Glutamatergic neuron (in vitro differentiated cells): ENCODE measurements at regions not wholly inside any gene's neighbourhood (a gene's known extent, or its start where the extent isn't known, plus 50 kb on each side); places are given as distances from the start of the nearest gene placed in this dataset.

ENCODE experiments used
- DNase-seq: peaks from one replicate; pipeline ENCODE4 v3.0.0; 2022
- H3K27ac Mint-ChIP-seq: one replicate; pipeline ENCODE4 v1.8.0; 2020; ENCODE audit warnings: mild to moderate bottlenecking, mixed read lengths, inconsistent platforms; ENCODE audit not compliant: unreplicated experiment
- H3K27me3 Mint-ChIP-seq: one replicate; pipeline ENCODE4 v1.8.0; 2020; ENCODE audit warnings: mild to moderate bottlenecking, moderate library complexity, mixed read lengths, inconsistent platforms; ENCODE audit not compliant: unreplicated experiment
- H3K36me3 Mint-ChIP-seq: one replicate; pipeline ENCODE4 v1.8.0; 2020; ENCODE audit warnings: mild to moderate bottlenecking, mixed read lengths, inconsistent platforms; ENCODE audit not compliant: unreplicated experiment
- H3K4me1 Mint-ChIP-seq: one replicate; pipeline ENCODE4 v1.8.0; 2020; ENCODE audit warnings: mild to moderate bottlenecking, low read depth, mixed read lengths, inconsistent platforms; ENCODE audit not compliant: unreplicated experiment
- H3K4me3 Mint-ChIP-seq: one replicate; pipeline ENCODE4 v1.8.0; 2020; ENCODE audit warnings: mild to moderate bottlenecking, mixed read lengths, inconsistent platforms; ENCODE audit not compliant: unreplicated experiment
- H3K9me3 Mint-ChIP-seq: one replicate; pipeline ENCODE4 v1.8.0; 2020; ENCODE audit warnings: mild to moderate bottlenecking, moderate library complexity, mixed read lengths, inconsistent platforms; ENCODE audit not compliant: unreplicated experiment
- TF ChIP-seq, protein P1 (sequence below): fragments of 200-600 bp; sonication (generic); IDR thresholded peaks from one replicate; pipeline ENCODE4 v1.5.0; 2021; ENCODE audit not compliant: partially characterized antibody, unreplicated experiment

DNA sequence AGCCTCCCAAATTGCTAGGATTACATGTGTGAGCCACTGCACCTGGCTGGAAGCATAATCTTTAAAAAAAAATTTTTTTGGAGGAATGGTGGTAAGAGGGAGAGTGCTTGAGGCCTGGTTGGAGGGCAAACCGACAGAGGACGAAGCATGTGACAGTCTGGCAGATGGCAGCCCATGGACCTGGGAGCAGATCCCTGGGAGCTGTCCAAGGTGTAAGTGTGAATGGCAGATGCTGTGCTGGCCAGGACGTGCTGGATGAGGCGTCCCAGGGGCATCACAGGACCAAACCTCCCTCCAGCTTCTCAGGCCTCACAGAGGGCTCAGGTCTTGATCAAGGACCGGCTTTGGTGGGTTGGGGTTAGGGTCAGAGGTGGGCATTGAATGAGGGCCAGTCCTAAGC is 128.4 kb upstream of the NCOR2 start:
- no peaks in the 10 kb centered on the region for H3K36me3 Mint-ChIP-seq
- TF ChIP-seq, protein P1, sequence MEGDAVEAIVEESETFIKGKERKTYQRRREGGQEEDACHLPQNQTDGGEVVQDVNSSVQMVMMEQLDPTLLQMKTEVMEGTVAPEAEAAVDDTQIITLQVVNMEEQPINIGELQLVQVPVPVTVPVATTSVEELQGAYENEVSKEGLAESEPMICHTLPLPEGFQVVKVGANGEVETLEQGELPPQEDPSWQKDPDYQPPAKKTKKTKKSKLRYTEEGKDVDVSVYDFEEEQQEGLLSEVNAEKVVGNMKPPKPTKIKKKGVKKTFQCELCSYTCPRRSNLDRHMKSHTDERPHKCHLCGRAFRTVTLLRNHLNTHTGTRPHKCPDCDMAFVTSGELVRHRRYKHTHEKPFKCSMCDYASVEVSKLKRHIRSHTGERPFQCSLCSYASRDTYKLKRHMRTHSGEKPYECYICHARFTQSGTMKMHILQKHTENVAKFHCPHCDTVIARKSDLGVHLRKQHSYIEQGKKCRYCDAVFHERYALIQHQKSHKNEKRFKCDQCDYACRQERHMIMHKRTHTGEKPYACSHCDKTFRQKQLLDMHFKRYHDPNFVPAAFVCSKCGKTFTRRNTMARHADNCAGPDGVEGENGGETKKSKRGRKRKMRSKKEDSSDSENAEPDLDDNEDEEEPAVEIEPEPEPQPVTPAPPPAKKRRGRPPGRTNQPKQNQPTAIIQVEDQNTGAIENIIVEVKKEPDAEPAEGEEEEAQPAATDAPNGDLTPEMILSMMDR: no peak
- peaks cover 13% of the 10 kb centered on the region for H3K9me3 Mint-ChIP-seq
- peak overlapping the region; percentile 46 for H3K4me3 Mint-ChIP-seq
- peak overlapping the region; percentile 38 for H3K27ac Mint-ChIP-seq
- H3K27me3 Mint-ChIP-seq: peaks cover 14% of the 10 kb centered on the region
- peaks cover 30% of the 10 kb centered on the region for H3K4me1 Mint-ChIP-seq
- no peak for DNase-seq

DNA sequence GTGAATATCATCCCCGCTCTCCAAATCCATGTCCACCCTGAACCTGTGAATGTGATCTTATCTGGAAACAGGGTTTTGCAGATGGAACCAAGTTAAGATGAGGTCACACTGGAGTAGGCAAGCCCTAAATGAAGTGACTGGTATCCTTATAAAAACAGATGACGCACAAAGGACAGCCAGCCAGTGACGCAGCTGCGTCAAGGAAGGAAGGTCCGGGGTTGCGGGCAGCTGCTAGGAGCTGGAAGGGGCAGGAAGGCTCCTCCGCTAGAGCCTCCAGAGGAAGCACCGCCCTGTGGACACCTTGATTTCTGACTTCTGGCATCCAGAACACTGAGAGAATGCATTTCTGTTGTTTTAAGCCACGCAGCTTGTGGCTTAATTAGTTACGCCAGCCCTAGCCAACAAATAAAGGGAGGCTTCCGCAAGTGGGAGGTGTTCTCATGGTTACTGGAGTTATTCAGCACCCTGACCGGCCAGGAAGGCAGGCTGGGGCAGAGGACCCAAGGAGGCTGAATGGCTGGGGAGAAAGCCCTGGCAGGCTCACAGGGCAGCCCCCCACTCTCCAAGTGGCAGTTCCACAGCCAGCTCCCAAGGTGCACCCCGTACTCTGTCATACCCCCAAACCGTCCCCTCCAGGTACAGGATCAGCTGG is 127.6 kb upstream of the NCOR2 start:
- DNase-seq: no peak
- Mint-ChIP-seq H3K9me3 (peaks cover 13% of the 10 kb centered on the region), H3K27ac (no peak overlapping the region), H3K4me3 (no peak overlapping the region), H3K4me1 (peaks cover 24% of the 10 kb centered on the region), H3K27me3 (peaks cover 14% of the 10 kb centered on the region), H3K36me3 (no peaks in the 10 kb centered on the region)
- TF ChIP-seq, protein P1: no peak

DNA sequence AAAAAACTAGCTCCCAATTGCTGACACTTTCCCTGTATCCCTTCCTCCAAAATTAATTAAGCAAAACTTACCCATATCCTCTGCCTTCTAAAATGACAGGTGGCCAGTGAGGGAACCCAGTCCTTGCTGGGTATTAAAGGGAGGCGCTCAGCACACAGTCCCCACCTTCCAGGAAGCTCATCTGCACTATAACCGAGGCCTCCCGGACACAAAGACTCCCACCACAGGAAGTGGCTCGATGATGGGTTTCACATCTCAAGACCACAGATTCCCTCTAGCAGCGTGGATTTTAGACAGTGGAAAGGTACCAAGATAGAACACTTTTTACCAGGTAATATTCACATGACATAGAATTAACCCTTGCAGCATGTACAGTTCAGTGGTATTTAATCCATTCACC is 126.8 kb upstream of the NCOR2 start:
- Mint-ChIP-seq H3K27ac (peak overlapping the region; percentile 43), H3K36me3 (no peaks in the 10 kb centered on the region), H3K4me1 (peaks cover 20% of the 10 kb centered on the region), H3K27me3 (peaks cover 14% of the 10 kb centered on the region), H3K9me3 (peaks cover 13% of the 10 kb centered on the region), H3K4me3 (no peak overlapping the region)
- DNase-seq: no peak
- TF ChIP-seq, protein P1: no peak

DNA sequence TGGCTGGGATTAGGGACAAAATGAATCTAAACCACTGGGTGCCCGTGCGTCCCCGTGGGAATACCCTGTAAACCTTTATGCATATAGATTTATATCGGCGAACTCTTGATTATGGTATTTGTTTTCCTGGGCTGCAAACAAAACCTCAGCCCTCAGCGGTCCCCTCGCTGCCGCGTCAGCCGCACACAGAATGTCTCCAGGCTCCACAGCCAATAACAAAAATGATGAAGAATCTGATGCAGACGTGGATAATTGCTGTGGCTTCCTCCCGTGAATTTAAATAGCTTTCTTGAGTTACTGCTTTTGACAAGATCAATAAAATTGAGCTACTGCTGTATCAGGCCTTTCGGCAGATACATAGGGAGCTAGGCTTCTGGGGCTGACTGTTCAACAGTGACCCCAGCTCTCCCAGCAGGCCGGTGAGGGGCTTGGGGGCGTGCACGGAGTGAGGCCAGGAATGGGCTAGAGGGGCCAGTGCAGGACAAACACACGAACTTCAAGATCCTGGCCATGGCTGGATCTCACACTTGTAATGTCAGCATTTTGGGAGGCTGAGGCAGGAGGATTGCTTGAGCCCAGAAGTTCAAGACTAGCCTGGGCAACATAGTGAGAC is 125.8 kb upstream of the NCOR2 start:
- peaks cover 17% of the 10 kb centered on the region for H3K27me3 Mint-ChIP-seq
- peaks cover 16% of the 10 kb centered on the region for H3K9me3 Mint-ChIP-seq
- no peak for DNase-seq
- TF ChIP-seq, protein P1: no peak
- H3K36me3 Mint-ChIP-seq: no peaks in the 10 kb centered on the region
- no peak overlapping the region for H3K27ac Mint-ChIP-seq
- H3K4me1 Mint-ChIP-seq: peaks cover 23% of the 10 kb centered on the region
- H3K4me3 Mint-ChIP-seq: no peak overlapping the region

DNA sequence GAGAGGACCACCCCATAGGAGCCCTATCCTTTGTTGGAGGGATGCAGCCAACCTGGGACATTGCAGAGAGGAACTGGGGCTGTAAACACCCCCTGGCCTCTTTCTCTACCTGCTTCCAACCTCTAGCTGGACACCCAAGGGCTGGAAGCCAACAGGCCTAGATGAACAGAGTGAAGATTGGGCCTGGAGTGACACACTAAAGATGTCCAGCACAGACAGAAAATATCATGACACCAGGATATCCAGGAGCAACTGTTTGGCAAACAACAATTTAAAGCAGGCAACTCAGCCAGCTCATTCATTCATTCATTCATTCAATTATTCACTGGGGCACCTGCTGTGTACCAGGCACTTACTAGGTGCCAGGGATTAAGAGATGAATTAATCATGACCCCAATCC is 125.0 kb upstream of the NCOR2 start:
- Mint-ChIP-seq H3K9me3 (peaks cover 16% of the 10 kb centered on the region), H3K4me1 (peaks cover 28% of the 10 kb centered on the region), H3K36me3 (peaks cover under 1% of the 10 kb centered on the region)

More for the DNA sequence above, 125.0 kb upstream of the NCOR2 start:
- TF ChIP-seq, protein P1: no peak
- no peak for DNase-seq
- no peak overlapping the region for H3K4me3 Mint-ChIP-seq
- H3K27me3 Mint-ChIP-seq: peaks cover 17% of the 10 kb centered on the region
- no peak overlapping the region for H3K27ac Mint-ChIP-seq
